Prostate gland (tissue), 2 donors: ENCODE measurements at regions not wholly inside any gene's neighbourhood (a gene's known extent, or its start where the extent isn't known, plus 50 kb on each side); places are given as distances from the start of the nearest gene placed in this dataset.

ENCODE experiments used
- POLR2A ChIP-seq: fragments of 450-650 bp; IDR thresholded peaks from one replicate; pipeline ENCODE4 v1.6.1; 2016; ENCODE audit warnings: antibody characterized with exemption, mild to moderate bottlenecking
- POLR2AphosphoS5 ChIP-seq: sonication (generic); formaldehyde crosslinking; IDR thresholded peaks from one replicate; pipeline ENCODE4 v1.6.1; 2017; ENCODE audit warnings: antibody characterized with exemption
- TF ChIP-seq, protein P1 (sequence below), 4 experiments: fragments of 200-600 bp in 2 of 4; fragments of 450-650 bp in 2 of 4; sonication (generic) in 2 of 4; IDR thresholded peaks; 1 replicate in 3 of 4; 2 replicates in 1 of 4; pipeline ENCODE4 v1.5.1; 2016 to 2019; ENCODE audit warnings: antibody characterized with exemption in 4 of 4, mild to moderate bottlenecking in 2 of 4, moderate library complexity in 2 of 4

DNA sequence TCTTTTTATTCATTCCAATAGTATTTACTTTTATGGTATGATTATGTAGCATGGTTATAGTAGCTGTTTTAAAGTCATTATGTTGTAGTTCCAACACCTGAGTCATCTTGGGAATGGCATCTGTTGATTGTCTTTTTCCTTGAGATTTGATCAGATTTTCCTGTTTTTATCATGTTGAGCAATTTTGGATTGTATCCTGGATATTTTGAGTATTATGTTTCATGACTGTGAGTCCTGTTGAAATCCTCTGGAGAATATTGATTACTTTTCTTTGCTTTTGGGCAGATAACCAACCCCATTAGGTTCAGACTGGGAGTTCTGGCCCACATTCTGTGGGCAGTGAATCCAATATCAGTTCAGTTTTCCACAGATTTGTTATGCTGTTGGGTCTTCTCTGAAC is 163.2 kb upstream of the SPRED2 start:
- TF ChIP-seq POLR2A (no peak), POLR2AphosphoS5 (no peak)
- TF ChIP-seq, protein P1, sequence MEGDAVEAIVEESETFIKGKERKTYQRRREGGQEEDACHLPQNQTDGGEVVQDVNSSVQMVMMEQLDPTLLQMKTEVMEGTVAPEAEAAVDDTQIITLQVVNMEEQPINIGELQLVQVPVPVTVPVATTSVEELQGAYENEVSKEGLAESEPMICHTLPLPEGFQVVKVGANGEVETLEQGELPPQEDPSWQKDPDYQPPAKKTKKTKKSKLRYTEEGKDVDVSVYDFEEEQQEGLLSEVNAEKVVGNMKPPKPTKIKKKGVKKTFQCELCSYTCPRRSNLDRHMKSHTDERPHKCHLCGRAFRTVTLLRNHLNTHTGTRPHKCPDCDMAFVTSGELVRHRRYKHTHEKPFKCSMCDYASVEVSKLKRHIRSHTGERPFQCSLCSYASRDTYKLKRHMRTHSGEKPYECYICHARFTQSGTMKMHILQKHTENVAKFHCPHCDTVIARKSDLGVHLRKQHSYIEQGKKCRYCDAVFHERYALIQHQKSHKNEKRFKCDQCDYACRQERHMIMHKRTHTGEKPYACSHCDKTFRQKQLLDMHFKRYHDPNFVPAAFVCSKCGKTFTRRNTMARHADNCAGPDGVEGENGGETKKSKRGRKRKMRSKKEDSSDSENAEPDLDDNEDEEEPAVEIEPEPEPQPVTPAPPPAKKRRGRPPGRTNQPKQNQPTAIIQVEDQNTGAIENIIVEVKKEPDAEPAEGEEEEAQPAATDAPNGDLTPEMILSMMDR (IDR thresholded peaks at IDR 0.05) = no peak
